22Rv1 (cell line): ENCODE measurements at regions not wholly inside any gene's neighbourhood (a gene's known extent, or its start where the extent isn't known, plus 50 kb on each side); places are given as distances from the start of the nearest gene placed in this dataset.

Experiments
- ZFX ChIP-seq: fragments of 450-650 bp; IDR thresholded peaks from 2 replicates; pipeline ENCODE4 v1.6.1; 2017; ENCODE audit warnings: antibody characterized with exemption, borderline replicate concordance
- TF ChIP-seq, protein P1 (sequence below): fragments of 450-650 bp; IDR thresholded peaks from 2 replicates; pipeline ENCODE4 v1.5.1; 2017; ENCODE audit warnings: mild to moderate bottlenecking

DNA sequence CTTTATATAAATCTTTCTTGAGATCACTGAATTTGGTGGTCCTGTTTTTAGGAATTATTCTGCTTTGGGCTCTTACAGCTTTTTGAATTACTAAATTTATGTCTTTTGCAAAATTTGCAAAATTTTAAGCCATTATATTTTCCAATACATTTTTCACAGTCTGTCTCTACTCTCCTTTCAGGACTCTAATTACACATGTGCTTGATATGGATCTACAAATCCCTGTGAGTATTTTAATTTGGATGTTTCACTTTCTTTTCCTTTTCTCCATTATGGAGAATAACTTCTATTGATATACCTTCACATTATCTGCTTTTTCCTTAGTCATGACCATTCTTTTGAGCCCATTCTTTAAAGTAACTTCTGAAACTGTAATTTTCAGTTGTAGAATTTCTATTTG, 315.4 kb downstream of the DCAF12L2 start:
- TF ChIP-seq, protein P1, sequence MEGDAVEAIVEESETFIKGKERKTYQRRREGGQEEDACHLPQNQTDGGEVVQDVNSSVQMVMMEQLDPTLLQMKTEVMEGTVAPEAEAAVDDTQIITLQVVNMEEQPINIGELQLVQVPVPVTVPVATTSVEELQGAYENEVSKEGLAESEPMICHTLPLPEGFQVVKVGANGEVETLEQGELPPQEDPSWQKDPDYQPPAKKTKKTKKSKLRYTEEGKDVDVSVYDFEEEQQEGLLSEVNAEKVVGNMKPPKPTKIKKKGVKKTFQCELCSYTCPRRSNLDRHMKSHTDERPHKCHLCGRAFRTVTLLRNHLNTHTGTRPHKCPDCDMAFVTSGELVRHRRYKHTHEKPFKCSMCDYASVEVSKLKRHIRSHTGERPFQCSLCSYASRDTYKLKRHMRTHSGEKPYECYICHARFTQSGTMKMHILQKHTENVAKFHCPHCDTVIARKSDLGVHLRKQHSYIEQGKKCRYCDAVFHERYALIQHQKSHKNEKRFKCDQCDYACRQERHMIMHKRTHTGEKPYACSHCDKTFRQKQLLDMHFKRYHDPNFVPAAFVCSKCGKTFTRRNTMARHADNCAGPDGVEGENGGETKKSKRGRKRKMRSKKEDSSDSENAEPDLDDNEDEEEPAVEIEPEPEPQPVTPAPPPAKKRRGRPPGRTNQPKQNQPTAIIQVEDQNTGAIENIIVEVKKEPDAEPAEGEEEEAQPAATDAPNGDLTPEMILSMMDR, result no peak
- no peak for TF ChIP-seq ZFX
